ENCODE measurements at regions not wholly inside any gene's neighbourhood (a gene's known extent, or its start where the extent isn't known, plus 50 kb on each side); places are given as distances from the start of the nearest gene placed in this dataset. TPM values are rescaled to one million over a fixed set of nuclear protein-coding genes. Genes with fewer than 3 reads are reported as not detected.

DNA sequence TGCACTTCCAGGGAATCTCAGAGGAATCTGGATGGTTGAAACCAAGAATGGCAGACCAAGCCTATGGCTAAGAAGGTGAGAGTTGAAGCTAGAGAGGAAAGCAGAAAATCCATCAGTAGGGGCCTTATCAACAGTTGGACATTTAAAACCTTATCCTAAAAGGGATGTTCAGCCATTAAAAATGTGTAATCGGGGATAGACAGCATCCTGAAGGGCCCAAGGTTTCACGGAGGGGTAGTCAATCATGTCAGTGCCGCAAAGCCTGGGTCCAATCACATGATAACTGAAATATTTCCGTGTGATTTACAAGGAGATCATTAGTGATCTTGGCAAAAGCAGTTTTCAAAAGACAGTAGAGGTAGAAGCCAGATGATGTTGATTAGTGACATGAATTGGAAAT, 61.9 kb upstream of the ELOVL6 start:
- Histone ChIP-seq H3K27ac (ENCODE audit: low read depth in 1 of 2, low read length in 1 of 2) (no peak overlapping the region), H3K9ac (ENCODE audit: insufficient read depth in 1 of 2, low read length in 2 of 2) (no peak overlapping the region), H3K27me3 (ENCODE audit: control insufficient read depth in 3 of 3, insufficient read depth in 3 of 3, low read length in 2 of 3) (no peaks in the 10 kb centered on the region), H3K4me1 (ENCODE audit: control insufficient read depth in 5 of 5, insufficient read depth in 5 of 5, low read length in 5 of 5) (no peaks in the 10 kb centered on the region), H3K9me3 (ENCODE audit: control insufficient read depth in 4 of 4, insufficient read depth in 3 of 4, low read length in 3 of 4) (peaks cover 0 to 2% (median 0%) of the 10 kb centered on the region in 4 donors), H3K36me3 (ENCODE audit: control insufficient read depth in 4 of 4, insufficient read depth in 4 of 4, low read length in 4 of 4) (no peaks in the 10 kb centered on the region), H3K4me3 (no peak overlapping the region)
- ATAC-seq (ENCODE audit: insufficient read depth, low FRiP score) (no peak), DNase-seq (no peak)
- TF ChIP-seq, protein P1, sequence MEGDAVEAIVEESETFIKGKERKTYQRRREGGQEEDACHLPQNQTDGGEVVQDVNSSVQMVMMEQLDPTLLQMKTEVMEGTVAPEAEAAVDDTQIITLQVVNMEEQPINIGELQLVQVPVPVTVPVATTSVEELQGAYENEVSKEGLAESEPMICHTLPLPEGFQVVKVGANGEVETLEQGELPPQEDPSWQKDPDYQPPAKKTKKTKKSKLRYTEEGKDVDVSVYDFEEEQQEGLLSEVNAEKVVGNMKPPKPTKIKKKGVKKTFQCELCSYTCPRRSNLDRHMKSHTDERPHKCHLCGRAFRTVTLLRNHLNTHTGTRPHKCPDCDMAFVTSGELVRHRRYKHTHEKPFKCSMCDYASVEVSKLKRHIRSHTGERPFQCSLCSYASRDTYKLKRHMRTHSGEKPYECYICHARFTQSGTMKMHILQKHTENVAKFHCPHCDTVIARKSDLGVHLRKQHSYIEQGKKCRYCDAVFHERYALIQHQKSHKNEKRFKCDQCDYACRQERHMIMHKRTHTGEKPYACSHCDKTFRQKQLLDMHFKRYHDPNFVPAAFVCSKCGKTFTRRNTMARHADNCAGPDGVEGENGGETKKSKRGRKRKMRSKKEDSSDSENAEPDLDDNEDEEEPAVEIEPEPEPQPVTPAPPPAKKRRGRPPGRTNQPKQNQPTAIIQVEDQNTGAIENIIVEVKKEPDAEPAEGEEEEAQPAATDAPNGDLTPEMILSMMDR (IDR thresholded peaks at IDR 0.05; ENCODE audit: control extremely low read depth, extremely low read depth) = no peak
- WGBS, 2 donors = 84 to 91% methylated on average over 4 of the region's 4 CpGs

DNA sequence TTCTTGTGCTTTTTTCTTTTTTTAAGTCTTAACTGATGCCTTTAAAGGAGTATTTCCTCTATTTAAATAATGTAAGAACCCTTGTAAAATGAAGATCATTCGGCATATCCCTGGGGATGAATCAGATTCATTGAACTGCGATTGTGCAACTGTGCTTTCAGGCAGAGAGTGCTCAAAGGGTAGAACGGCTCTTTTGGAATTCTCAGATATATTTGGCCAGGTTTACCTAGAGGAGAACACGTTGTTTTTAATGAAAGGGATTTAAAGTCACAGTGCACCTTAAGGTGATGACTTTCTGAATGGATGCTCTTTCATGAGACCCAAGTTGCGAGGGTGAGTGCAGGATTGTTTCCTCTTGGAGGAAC, 51.6 kb upstream of the ELOVL6 start:
- no peaks in the 10 kb centered on the region for H3K27me3 ChIP-seq (ENCODE audit: control insufficient read depth in 3 of 3, insufficient read depth in 3 of 3, low read length in 2 of 3)
- H3K9me3 ChIP-seq (ENCODE audit: control insufficient read depth in 4 of 4, insufficient read depth in 3 of 4, low read length in 3 of 4) = no peaks in the 10 kb centered on the region
- TF ChIP-seq, protein P1 (IDR thresholded peaks at IDR 0.05; ENCODE audit: control extremely low read depth, extremely low read depth) = no peak
- ATAC-seq (ENCODE audit: insufficient read depth, low FRiP score) (peak; percentile 19), DNase-seq (no peak)
- no peak overlapping the region for H3K9ac ChIP-seq (ENCODE audit: insufficient read depth in 1 of 2, low read length in 2 of 2)
- no peaks in the 10 kb centered on the region for H3K36me3 ChIP-seq (ENCODE audit: control insufficient read depth in 4 of 4, insufficient read depth in 4 of 4, low read length in 4 of 4)
- H3K4me1 ChIP-seq (ENCODE audit: control insufficient read depth in 5 of 5, insufficient read depth in 5 of 5, low read length in 5 of 5) = no peaks in the 10 kb centered on the region
- H3K4me3 ChIP-seq = no peak overlapping the region
- WGBS, 2 donors = 56 to 70% methylated on average over 5 of the region's 5 CpGs
- no peak overlapping the region for H3K27ac ChIP-seq (ENCODE audit: low read depth in 1 of 2, low read length in 1 of 2)

DNA sequence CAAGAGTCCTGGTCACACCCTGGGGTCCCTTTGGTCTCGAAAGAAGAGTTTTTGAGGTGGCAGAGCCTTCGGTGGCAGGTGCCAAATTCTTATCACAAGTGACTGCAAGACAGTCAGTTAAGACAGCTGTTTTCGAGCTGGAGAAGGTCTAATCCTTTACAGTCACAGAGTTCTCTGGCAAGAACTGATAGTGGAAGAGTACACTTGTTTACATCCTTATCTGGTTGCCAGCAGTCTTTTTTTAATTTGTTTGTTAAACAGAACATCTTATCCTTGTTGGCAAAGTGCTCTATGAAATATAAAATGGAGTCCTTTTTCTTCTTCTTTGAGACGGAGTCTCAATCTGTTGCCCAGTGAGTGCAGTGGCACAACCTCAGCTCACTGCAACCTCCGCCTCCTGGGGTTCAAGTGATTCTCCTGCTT, 50.4 kb upstream of the ELOVL6 start:
- no peak overlapping the region for H3K4me3 ChIP-seq
- DNase-seq = peak in 2 of 3 donors; percentile 5
- no peak overlapping the region for H3K27ac ChIP-seq (ENCODE audit: low read depth in 1 of 2, low read length in 1 of 2)
- H3K36me3 ChIP-seq (ENCODE audit: control insufficient read depth in 4 of 4, insufficient read depth in 4 of 4, low read length in 4 of 4) = no peaks in the 10 kb centered on the region
- H3K9ac ChIP-seq (ENCODE audit: insufficient read depth in 1 of 2, low read length in 2 of 2) = no peak overlapping the region
- H3K27me3 ChIP-seq (ENCODE audit: control insufficient read depth in 3 of 3, insufficient read depth in 3 of 3, low read length in 2 of 3) = no peaks in the 10 kb centered on the region
- H3K4me1 ChIP-seq (ENCODE audit: control insufficient read depth in 5 of 5, insufficient read depth in 5 of 5, low read length in 5 of 5) = no peaks in the 10 kb centered on the region
- no peak for ATAC-seq (ENCODE audit: insufficient read depth, low FRiP score)
- 73 to 86% methylated on average over 5 of the region's 5 CpGs for WGBS, 2 donors
- TF ChIP-seq, protein P1 (IDR thresholded peaks at IDR 0.05; ENCODE audit: control extremely low read depth, extremely low read depth) = no peak
- H3K9me3 ChIP-seq (ENCODE audit: control insufficient read depth in 4 of 4, insufficient read depth in 3 of 4, low read length in 3 of 4) = no peaks in the 10 kb centered on the region

Small RNA genes lying in the stretch of these regions (small RNA-seq; reads per million reads assigned to genes)
- gene AC108145.1 (ENCODE audit: low replicate concordance) (not detected), gene HSBP1P2 (ENCODE audit: low replicate concordance) (not detected), gene RNU6-205P (ENCODE audit: low replicate concordance) (not detected)

All from lung (tissue), 12 donors.